ENCODE measurements at regions not wholly inside any gene's neighbourhood (a gene's known extent, or its start where the extent isn't known, plus 50 kb on each side); places are given as distances from the start of the nearest gene placed in this dataset.

DNA sequence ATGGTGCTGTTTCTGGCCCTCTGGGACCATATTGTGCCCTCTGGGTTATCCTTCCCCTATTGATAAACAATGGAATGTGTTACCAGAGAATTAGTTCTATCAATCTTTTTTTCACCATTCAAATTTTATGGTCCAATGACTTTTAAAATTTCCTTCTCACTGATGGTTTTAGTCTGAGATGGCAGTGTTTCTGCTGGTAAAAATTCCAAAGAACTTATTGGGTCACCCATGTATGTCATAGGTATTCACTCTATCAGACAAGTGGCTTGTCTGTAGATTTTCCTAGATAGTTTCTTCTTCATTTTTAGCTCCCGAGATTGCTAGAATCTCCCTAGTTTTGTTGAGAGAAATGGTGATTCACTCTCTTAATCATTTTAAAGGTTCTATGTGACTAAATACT, 357.2 kb upstream of the RGS17 start:
- H3K27ac Mint-ChIP-seq (ENCODE audit: low read depth, unreplicated experiment), result no peak overlapping the region
- DNase-seq (ENCODE audit: unreplicated experiment), result no peak
- H3K9me3 Mint-ChIP-seq (ENCODE audit: unreplicated experiment), result peaks cover 11% of the 10 kb centered on the region
- BruUV-seq (replicated peaks), result no TSS peak
- ChIA-PET CTCF (no interaction called here), POLR2A (no interaction called here)
- intact Hi-C loops (cut with micrococcal nuclease), result no loop called here
- H3K4me1 Mint-ChIP-seq (ENCODE audit: insufficient read depth, unreplicated experiment), result no peaks in the 10 kb centered on the region
- TF ChIP-seq CTCF (IDR thresholded peaks at IDR 0.05; ENCODE audit: unreplicated experiment), result no peak
- no peak overlapping the region for H3K4me3 Mint-ChIP-seq (ENCODE audit: unreplicated experiment)
- no peaks in the 10 kb centered on the region for H3K27me3 Mint-ChIP-seq (ENCODE audit: insufficient read depth, unreplicated experiment)
- no peaks in the 10 kb centered on the region for H3K36me3 Mint-ChIP-seq (ENCODE audit: insufficient read depth, unreplicated experiment)

GRCh38 chr6:153485072-153485471, 354.0 kb upstream of the RGS17 start:
- no TSS peak for BruUV-seq (replicated peaks)
- intact Hi-C loops (cut with micrococcal nuclease), result no loop called here
- Mint-ChIP-seq H3K4me3 (ENCODE audit: unreplicated experiment) (no peak overlapping the region), H3K36me3 (ENCODE audit: insufficient read depth, unreplicated experiment) (no peaks in the 10 kb centered on the region), H3K27ac (ENCODE audit: low read depth, unreplicated experiment) (no peak overlapping the region), H3K9me3 (ENCODE audit: unreplicated experiment) (peaks cover 11% of the 10 kb centered on the region), H3K4me1 (ENCODE audit: insufficient read depth, unreplicated experiment) (no peaks in the 10 kb centered on the region), H3K27me3 (ENCODE audit: insufficient read depth, unreplicated experiment) (no peaks in the 10 kb centered on the region)
- TF ChIP-seq CTCF (IDR thresholded peaks at IDR 0.05; ENCODE audit: unreplicated experiment), result no peak
- POLR2A ChIA-PET, result interaction anchor here (0.6 kb wide), 1 partner anchor 266 kb away, joined by 3 read pairs; no protein-coding TSS in a partner anchor
- CTCF ChIA-PET, result interaction anchor here (0.6 kb wide), 2 partner anchors 403 to 452 kb away, joined by 3 read pairs; no protein-coding TSS in a partner anchor
- no peak for DNase-seq (ENCODE audit: unreplicated experiment)

DNA sequence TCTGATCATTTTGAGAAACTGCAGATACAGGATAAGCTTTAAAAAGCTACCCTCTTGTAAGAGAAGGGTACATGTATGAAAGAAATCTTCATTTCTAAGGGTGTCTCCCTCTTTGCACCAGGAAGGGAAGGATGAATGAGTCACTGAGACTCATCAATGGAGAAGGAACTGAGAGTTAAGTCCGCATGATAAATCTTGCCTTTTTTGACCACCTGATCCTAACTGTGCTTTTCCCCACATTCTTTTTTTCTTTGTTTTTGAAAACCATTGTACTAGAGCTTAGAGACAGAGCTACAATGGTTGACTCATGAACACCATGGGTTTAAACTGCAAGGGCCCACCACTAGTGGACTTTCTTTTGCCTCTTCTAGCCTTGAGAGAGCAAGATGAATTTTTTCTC, 353.0 kb upstream of the RGS17 start:
- Mint-ChIP-seq H3K9me3 (ENCODE audit: unreplicated experiment) (peaks cover 7% of the 10 kb centered on the region), H3K36me3 (ENCODE audit: insufficient read depth, unreplicated experiment) (no peaks in the 10 kb centered on the region), H3K27ac (ENCODE audit: low read depth, unreplicated experiment) (no peak overlapping the region), H3K4me1 (ENCODE audit: insufficient read depth, unreplicated experiment) (no peaks in the 10 kb centered on the region), H3K4me3 (ENCODE audit: unreplicated experiment) (no peak overlapping the region), H3K27me3 (ENCODE audit: insufficient read depth, unreplicated experiment) (no peaks in the 10 kb centered on the region)
- POLR2A ChIA-PET, result no interaction called here
- intact Hi-C loops (cut with micrococcal nuclease), result no loop called here
- TF ChIP-seq CTCF (IDR thresholded peaks at IDR 0.05; ENCODE audit: unreplicated experiment), result no peak
- no TSS peak for BruUV-seq (replicated peaks)
- no peak for DNase-seq (ENCODE audit: unreplicated experiment)
- CTCF ChIA-PET, result interaction anchor here (1.3 kb wide), 1 partner anchor 253 kb away, joined by 3 read pairs; no protein-coding TSS in a partner anchor

- DNase-seq (ENCODE audit: unreplicated experiment), result no peak
- H3K27ac Mint-ChIP-seq (ENCODE audit: low read depth, unreplicated experiment), result no peak overlapping the region
- no peaks in the 10 kb centered on the region for H3K27me3 Mint-ChIP-seq (ENCODE audit: insufficient read depth, unreplicated experiment)
- no peaks in the 10 kb centered on the region for H3K36me3 Mint-ChIP-seq (ENCODE audit: insufficient read depth, unreplicated experiment)
- no peaks in the 10 kb centered on the region for H3K4me1 Mint-ChIP-seq (ENCODE audit: insufficient read depth, unreplicated experiment)
- H3K4me3 Mint-ChIP-seq (ENCODE audit: unreplicated experiment), result no peak overlapping the region
- intact Hi-C loops (cut with micrococcal nuclease), result no loop called here
- ChIA-PET POLR2A (no interaction called here), CTCF (interaction anchor here (0.6 to 0.7 kb wide), 2 partner anchors 9 to 35 kb away, joined by 3 to 5 read pairs; no protein-coding TSS in a partner anchor)
- no TSS peak for BruUV-seq (replicated peaks)
- TF ChIP-seq CTCF (IDR thresholded peaks at IDR 0.05; ENCODE audit: unreplicated experiment), result no peak
- no peaks in the 10 kb centered on the region for H3K9me3 Mint-ChIP-seq (ENCODE audit: unreplicated experiment)
Observed at GRCh38 chr6:153476243-153476642, 345.2 kb upstream of the RGS17 start.

All from MCF 10A (cell line).